SHP77 (cell line): ENCODE measurements at regions not wholly inside any gene's neighbourhood (a gene's known extent, or its start where the extent isn't known, plus 50 kb on each side); places are given as distances from the start of the nearest gene placed in this dataset.
"Not testable (repeated sequence)": the region's sequence is repeated elsewhere in the genome, so short reads cannot be mapped to it uniquely, and the experiment has no call there.

Experiments
- DNase-seq, 2 experiments: peaks; one replicate each; lab custom pipeline; 2025; lab: John Stamatoyannopoulos, UW

DNA sequence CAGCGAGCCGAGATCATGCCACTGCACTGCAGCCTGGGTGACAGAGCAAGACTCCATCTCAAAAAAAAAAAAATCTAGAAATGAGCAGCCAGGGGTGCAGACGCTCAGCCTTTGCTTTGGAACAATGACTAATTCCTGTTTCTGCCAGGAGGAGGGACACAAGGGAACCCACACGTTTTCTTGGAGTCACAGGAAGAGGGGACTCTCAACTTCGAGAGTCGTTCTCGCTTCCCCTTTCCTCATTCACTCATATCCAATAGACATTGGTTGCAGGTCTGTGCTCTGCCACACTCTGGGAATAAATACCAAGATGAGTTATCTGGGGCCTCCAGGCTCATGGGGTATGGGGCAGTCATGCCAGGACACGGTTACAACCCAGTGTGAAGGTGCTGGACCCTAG is 91.5 kb upstream of the RREB1 start:
- DNase-seq = no peak

DNA sequence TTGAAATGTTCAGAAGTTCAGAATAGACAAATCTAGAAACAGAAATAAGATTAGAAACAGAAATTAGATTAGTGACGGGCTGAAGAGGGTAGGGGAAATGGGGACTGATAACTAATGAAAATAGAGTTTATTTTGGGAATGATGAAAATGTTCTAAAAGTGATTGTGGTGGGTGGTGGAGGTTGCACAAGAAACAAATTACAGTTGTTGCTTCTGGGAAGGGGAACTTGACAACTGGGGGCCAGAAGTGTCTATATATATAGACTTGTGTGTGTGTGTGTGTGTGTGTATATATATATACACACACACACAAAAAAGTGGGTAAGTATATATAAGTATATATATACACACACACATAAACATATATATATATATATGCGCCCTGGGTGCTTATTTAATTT is 86.5 kb upstream of the RREB1 start:
- no peak for DNase-seq

DNA sequence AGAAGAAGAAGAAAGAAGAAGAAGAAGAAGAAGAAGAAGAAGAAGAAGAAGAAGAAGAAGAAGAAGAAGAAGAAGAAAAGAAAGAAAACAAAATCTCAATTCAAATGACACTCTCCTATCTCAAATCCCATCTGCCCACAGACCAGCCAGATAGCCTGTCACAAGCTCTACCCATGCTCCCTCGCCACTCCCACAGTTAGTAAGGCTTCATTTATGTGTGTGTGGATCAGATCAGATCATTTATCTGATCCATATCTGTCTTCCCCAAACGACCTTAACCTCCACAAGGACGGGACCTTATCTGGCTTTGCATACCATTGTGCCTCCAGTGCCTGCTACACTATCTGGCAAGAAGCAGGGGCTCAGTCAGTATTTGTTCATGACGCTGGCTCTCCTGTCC is 81.9 kb upstream of the RREB1 start:
- DNase-seq = no peak

DNA sequence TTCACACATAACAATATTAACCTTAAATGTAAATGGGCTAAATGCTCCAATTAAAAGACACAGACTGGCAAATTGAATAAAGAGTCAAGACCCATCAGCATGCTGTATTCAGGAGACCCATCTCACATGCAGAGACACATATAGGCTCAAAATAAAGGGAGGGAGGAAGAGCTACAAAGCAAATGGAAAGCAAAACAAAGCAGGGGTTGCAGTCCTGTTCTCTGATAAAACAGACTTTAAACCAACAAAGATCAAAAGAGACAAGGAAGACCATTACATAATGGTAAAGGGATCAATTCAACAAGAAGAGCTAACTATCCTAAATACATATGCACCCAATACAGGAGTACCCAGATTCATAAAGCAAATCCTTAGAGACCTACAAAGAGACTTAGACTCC is 78.8 kb upstream of the RREB1 start:
- not testable (repeated sequence) for DNase-seq

DNA sequence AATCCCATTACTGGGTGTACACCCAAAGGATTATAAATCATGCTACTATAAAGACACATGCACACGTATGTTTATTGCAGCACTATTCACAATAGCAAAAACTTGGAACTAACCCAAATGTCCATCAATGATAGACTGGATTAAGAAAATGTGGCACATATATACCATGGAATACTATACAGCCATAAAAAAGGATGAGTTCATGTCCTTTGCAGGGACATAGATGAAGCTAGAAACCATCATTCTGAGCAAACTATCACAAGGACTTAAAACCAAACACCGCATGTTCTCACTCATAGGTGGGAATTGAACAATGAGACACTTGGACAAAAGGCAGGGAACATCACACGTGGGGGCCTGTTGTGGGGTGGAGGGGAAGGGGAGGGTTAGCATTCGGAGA is 76.8 kb upstream of the RREB1 start:
- DNase-seq = not testable (repeated sequence)

DNA sequence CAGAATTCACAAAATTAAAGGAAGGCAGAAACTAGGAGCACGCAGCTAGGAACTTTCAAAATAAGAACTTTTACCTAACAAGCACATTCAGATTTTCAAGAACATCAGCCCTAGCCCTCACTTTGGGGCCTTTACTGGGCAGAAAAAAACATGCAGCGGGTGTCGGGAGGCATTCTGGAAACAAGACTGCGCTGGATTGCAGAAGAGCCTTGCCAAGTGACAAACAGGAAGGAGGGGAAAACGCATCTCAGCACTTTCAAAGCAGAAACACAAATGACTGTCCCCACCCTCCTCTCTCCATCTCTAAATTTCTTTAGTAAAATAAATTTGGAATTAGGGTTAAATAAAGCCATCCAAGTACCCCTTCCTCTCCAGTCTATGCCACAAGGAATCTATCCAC is 74.6 kb upstream of the RREB1 start:
- DNase-seq = no peak

DNA sequence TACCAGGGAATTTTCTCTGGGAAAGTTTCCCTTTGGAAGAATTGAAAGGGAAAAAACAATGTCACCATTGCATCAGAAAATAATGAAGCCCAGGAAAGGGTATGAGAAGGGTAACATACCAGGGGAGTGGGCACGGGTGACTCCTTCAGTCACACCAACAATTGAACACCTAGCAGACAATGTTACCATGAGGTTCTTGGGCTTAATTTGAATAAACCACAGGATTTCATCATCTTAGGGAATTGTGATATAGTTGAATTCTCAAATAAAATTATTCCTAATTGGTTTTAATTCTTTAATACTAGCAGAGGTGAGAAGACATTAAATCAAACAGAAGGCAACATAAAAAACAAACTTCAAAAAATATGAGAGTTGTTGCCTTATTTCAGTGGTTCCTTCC is 73.7 kb upstream of the RREB1 start:
- DNase-seq = no peak

DNA sequence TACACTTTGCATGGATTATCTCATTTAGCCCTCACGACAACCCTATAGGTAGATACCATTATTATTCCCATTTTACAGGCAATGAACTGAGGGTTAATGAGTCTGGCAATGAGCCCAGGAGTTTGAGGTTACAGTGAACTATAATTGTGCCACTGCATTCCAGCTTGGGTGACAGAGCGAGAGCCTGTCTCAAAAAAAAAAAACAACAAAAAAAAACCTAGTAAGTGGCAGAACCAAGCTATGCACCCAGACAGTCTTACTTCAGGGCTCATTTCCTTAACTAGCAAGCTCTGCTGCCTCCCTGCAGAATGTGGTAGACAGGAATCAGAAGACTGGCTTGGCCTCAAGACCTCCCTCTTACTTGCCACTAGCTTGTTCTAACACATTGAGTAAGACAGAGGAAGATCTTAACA is 71.9 kb upstream of the RREB1 start:
- DNase-seq = no peak

DNA sequence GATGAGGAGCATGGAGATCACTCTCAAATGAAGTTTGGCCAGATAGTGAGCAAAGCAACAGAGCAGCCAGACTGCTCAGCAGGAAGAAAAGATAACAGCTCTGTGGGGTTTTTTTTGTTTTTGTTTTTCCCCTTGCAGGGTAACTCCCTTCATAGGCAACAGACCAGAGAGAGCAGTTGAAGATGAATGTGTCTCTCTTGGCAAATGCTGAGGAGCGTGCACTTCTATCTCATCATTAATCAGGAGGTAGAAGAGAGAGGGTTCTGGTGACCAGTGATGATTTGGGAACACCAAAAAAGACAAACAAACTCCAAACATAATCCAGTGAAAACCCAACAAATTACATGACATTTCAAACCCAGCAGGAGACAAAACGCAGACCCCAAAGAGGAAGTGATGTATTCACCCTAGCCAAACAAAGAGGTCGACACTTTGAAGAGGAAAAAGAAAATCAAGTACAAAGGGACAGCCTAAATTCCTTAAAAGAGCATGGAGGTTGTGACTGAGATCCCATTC is 66.2 kb upstream of the RREB1 start:
- no peak for DNase-seq

DNA sequence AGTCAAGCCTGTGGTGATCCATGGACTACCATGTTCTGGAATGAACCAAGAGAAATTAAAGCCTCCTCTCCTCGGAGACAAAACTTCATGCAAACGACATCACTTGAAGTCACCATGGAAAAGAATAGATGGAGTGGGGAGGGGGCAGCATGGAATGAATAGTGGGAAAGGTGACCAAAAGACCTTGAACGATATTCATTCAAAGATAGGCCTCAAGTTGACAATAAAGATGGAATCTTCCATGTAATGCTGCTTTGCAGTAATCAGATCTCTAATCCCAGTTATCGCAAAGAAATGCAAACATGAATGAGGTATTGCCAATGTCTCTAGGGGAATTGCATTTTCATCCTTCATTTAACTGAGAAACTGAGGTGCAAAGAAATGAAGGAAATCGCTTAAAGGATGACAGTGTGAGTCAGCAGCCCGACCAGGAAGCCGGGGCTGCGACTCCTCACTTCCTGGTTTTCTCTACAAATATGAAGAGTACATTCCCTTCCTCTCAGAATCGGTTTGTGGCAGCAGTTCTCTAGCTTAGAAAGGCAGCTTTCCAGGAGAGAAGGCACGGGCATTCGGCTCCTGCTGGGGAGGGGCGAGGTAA is 65.6 kb upstream of the RREB1 start:
- DNase-seq = no peak

DNA sequence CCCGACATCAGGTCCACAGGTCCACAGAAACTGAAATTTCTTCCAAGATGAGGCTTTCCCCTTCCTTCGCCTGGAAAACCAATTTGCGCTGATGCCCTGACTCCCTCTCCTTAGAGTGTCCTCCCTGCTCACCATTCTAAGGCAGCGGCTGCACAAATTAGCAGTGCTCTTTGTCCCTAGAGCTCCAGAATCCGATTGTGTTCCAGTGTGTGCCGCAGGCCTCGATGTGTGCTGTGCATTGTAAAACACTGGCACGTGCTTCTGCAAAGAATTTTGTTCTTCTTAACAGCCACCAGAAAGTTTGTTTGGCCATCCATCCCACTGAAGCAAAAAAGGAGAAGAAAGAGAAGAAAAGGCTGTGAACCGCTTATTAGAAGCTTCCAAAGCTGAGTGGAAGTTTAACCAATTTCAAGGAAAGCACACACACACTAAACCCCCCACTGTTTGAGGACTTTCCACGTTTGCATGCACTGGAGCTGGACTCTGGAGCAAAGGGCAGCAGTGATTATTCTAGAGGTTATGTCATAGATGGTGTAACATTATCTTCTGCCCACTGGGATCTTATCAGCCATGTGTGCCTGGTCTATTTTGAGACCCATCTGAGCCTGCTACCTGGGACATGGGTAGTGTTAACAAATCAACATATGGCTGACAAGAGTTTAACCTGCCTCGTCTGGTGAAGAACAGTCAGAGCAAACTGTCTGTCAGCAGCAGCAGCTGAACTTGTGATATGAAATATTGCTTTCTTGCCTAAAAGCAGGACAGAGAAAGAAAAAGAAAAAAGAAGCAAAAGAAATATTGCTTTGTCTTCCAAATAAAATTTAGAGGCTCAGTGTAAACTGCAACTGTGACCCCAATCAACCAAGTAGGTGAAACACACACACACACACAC is 64.9 kb upstream of the RREB1 start:
- DNase-seq = peak; percentile 24 to 29

DNA sequence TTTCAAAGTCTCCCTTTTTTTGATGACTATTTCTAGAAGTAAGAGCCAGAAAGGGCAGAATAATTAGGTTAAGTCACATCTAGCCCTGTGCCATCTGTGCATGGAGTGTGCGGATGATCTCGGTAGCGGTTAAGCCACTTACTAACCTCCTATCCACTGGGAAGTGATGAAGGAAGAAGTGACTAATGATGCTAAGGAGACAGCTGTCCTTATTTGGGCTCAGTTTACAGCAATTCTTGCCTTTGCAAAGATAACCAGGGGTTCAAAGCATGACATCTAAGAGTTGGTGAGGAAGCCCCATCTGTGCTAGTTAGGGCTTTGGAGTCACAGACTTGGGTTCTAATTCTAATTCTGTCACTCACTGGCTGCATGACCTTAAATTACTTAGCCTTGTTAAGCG is 62.4 kb upstream of the RREB1 start:
- DNase-seq = no peak

DNA sequence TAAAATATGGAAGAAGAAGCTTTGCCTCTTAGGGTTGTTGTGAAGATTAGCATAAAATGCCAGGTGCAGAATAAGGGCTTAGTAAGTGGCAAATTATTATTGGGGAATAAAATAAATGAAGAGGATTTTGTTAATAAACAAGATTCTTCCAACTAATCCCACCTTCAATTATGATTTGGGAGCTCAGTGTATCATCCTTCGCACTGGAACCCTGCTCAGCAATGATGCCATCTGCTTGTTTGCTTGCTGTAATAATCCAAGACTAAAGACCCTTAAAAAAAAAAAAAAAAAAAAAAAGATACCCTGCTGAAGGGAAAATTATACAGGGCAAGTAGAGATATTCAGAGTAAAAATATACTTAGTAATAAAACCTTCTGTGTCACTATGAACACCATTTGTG is 62.0 kb upstream of the RREB1 start:
- DNase-seq = no peak

DNA sequence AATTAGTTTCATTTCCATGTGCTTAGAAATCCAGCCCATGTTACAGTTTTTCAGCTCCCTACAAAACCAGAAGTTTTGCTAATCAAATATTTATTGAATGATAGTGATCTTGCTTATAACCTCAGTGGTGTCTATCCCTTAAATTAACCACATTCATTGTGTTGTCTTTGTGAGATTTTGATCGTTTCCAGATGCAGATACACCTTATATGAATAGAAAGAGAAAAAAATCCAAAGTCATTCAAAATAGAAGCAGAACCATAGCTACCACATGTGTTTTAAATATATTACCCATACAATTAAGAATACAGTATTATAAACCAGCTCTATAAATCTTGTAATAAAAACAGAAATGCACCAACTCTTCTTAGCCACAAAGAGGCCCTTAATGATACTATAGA is 60.6 kb upstream of the RREB1 start:
- no peak for DNase-seq

DNA sequence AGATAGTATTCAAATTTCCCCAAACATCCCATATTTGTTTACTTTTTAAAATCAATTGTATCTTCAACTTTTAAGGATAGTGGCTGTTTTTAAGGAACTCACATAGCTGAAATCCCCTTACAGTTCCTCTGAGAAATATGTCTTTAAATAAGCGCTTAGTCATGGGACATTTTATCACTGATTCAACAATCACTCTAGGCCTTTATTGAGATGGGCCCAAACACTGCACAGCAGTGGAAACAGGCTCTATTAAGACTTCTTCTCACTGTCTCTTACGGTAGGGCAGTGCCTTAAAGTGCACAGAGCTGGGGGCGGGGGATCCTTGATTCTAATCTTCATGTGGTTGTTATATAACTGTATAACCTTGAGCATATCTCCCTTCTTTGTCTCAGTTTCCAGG is 59.8 kb upstream of the RREB1 start:
- DNase-seq = no peak

DNA sequence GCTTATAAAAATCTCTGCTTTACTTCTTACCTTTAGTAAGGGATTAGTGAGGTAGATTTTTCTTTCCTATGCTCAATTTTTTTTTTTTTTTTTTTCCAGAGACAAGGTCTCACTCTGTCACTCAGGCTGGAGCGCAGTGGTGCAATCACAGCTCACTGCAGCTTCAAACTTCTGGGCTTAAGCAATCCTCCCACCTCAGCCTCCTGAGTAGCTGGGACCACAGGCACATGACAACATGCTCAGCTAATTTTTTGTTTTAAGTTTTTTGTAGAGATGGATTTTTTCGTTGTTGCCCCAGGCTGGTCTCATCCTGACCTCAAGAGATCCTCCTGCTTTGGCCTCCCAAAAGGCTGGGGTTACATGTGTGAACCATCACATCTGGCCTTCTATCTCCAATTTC is 58.9 kb upstream of the RREB1 start:
- no peak for DNase-seq

DNA sequence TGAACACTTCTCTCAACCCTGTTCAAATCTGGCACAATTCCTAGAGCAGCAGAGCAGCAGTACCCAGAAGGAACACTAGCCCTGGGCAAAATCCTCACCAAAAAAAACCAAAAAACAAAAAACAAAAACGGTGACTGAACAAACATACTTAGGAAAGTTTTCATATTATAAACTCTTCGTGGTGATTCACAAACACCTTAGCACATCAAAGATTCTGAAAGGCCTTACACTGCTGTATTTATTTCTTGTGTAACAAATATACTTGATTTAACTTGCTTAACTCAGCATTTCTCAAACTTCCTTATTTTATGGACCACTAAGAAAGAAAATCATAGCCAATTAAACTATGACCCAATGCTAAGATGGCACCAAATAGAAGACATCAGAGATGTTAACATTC is 57.8 kb upstream of the RREB1 start:
- no peak for DNase-seq

DNA sequence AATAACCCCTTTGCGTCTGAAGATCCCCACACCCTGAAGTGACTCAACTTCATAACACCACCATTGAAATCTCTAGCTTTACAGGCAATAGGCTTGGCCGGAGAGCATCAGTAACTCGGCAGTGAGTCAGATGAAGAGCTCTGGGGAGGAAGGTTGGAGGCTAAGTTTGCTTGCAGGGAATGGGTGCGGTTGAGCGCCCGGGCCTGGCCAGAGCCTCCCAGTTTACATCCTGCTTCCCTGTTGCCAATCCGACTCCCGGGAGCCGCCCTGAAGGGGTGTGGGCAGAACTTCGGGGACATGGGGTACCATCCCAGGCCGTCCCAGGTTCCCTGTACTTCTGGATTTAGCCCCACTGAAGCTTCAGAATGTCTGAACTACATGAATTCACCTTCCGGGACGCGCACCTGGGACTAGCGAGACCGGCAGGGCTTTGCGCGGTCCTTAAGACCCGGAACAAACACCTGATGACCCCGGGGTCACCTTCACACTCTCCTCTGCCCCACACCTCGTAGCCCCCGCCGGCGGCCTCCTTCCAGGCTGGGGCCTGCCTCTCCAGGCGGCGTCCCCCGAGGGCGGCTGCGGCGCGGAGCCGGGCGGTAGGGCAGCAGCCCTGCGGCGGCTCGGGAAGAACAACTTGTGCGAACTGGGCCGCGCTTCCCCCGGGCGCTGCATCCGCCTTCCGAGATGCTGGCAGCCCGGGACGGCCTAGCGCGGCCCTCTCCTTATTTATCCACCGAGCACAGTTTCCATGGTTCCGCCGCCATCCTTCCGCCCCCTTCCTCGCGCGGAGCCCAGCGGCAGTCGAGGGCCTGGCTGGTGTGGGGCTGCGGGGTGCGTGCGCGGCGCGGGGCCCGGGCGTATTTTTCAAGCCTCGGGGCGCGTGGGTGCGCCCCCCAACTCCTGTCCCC is 56.6 kb upstream of the RREB1 start:
- no peak for DNase-seq

DNA sequence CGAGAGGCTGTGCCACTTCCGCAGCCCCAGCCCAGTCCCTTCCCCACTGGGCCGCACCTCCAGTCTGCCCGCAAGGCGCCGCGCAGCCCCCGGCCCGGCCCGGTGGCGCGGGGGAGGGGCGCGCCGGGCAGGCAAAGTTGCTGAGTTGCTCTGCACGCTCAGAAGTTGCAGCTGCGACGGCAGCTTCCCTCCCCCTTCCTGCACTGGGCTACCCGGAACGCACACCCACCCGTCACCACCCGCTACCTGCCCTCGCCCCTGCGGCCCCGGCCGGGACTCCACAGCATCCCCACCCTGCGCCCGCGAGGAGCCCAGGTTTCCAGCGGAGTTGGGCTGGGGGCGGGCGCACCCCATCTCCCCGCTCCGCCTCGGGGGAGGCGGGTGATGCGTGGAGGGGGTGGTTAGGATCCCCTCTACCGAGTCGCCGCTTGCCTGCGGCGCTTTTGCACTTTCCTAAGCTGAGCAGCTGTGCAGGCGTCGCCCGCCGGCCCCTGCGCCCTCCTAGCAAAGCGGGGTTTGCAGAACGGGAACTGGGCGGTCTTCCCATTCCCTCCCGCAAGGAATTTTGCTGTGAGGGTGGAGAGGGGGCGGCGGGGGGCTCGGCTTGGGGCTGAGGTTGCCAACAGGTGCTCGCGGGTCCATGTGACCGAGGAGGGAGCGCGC is 55.9 kb upstream of the RREB1 start:
- DNase-seq = peak in 1 of 2 experiments; percentile 43

DNA sequence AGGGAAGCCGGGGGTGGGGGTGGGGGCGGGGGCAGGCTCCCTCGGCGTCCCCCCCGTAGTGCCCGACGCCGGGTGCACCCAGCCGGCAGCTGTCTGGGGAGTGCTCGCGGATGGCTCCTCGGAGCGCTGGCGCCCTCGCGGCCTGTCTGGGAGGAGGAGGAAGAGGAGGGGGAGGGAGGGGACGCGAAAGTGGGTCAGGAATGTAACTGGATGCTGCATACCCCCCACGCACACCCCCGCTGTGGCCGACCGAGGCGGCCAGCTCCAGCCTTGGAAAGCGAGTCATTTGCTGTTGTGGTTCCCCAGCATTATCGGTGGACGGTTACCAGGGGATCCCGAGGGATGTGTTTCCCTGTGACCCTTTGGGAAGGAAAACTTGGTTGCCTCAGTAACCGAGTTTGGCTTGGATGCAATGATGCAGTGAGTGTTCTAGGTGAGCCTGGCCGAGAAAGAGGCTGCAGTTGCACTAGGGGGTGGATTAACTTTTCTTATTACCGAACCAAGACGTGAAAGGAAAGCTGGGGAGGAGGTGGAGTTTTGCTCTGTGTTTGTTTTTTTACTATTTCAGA is 55.2 kb upstream of the RREB1 start:
- peak; percentile 22 to 43 for DNase-seq

DNA sequence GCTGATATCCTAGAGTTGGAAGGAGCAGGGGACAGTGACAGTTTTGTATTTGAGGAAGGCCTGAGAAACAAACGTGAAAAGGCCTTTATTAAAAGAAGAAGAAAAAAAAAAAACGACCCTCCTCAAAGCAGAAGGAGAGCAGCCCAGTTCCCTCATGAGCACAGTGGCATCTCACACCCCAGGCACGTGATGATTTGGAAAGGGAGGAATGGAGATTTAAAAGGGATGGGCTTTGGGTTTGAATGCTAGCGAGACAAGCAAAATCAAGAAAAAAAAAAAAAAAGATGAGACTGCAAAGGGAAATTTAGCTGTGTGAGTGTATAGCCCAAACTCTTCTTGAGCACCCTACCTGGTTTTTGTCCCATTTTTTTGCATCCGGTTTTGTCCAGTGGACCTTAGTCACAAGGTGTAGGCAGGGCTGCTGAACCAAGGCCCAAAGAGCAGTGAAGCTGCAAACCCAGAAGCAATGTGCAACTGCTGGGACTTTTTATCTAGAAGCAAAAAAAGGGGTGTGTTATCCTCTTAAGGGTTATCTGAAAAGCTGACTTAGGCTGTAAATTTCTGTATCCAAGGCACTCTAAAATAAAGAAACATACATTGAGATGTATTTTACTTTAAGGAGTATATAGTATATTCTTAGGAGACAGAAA is 54.5 kb upstream of the RREB1 start:
- DNase-seq = no peak
